ENCODE measurements at regions not wholly inside any gene's neighbourhood (a gene's known extent, or its start where the extent isn't known, plus 50 kb on each side); places are given as distances from the start of the nearest gene placed in this dataset.

DNA sequence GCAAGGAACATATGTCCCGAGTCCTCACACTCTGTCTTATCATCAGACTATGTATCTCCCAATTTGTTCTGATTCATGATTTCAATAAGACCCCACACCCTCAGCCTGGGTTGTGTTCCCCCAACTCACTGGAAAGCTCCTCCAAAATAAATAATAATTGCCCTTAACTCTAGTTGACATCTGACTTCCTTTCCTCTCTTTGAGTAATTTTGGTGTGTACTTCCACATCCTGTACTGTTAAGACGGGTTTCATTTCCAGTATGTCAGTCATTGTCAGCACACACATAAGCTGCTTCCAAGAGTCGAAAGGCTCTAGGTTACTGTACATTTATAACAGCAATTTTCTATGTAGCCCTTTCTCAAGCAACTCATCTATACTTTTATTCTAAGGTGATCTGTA is 52.2 kb upstream of the C1QTNF7 start:
- H3K9me3 ChIP-seq = no peaks in the 10 kb centered on the region

DNA sequence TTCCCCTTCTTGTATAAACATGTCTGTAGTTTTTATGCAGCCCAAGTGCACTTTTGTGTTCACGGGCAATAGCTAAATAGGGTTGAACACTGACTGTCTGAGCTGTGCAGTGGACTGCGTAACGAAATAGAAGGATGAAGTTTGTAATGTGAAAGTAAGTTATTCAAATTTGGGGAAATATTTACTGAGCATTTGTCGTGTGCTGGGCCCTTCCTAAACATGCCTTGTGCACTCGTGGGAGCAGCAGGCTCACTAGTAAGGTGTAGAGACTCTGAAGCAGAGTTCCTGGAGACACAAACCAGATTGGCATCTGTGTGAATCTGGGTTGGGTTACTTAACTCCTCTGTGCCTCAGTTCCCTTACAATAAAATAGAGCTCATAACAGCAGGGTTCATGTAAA is 51.7 kb upstream of the C1QTNF7 start:
- Histone ChIP-seq H3K9me3 (no peaks in the 10 kb centered on the region), H4K20me1 (no peaks in the 10 kb centered on the region), H3K27ac (no peak overlapping the region), H3K36me3 (no peaks in the 10 kb centered on the region), H3K4me3 (no peak overlapping the region), H3K4me2 (peak overlapping the region; percentile 42), H3K4me1 (peaks cover 19% of the 10 kb centered on the region), H3K9ac (no peak overlapping the region), H3K27me3 (no peaks in the 10 kb centered on the region)
- TF ChIP-seq Cebpa-rat (IDR thresholded peaks at IDR 0.05) = no peak

More for the DNA sequence above, 52.2 kb upstream of the C1QTNF7 start:
- H3K27me3 ChIP-seq = no peaks in the 10 kb centered on the region
- H3K36me3 ChIP-seq = no peaks in the 10 kb centered on the region
- H3K9ac ChIP-seq = no peak overlapping the region
- no peaks in the 10 kb centered on the region for H4K20me1 ChIP-seq
- peaks cover 19% of the 10 kb centered on the region for H3K4me1 ChIP-seq
- no peak overlapping the region for H3K4me3 ChIP-seq
- peak overlapping the region; percentile 42 for H3K4me2 ChIP-seq
- no peak for TF ChIP-seq Cebpa-rat (IDR thresholded peaks at IDR 0.05)
- H3K27ac ChIP-seq = no peak overlapping the region

DNA sequence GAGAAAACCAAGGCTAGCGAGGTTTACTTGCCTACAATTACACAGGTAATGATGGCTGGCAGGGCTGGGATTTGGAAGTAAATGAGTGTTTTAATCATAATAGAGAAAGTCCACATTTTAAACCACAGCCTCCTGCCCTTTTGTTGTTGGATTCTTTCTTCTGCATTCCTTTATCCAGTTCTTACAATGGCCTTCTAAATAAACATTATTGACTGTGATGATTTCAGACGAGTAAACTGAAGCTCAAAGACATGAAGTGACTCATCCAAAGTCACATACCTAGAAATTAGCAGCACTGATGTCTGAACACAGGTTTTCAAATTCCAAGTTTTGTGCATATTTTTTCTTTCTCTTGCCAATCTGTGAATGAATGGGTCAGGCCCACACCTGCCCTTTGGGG is 51.2 kb upstream of the C1QTNF7 start:
- H3K4me3 ChIP-seq = no peak overlapping the region
- H3K4me2 ChIP-seq = no peak overlapping the region
- no peaks in the 10 kb centered on the region for H4K20me1 ChIP-seq
- no peaks in the 10 kb centered on the region for H3K36me3 ChIP-seq
- no peak for TF ChIP-seq Cebpa-rat (IDR thresholded peaks at IDR 0.05)
- H3K9me3 ChIP-seq = no peaks in the 10 kb centered on the region
- H3K4me1 ChIP-seq = peaks cover 19% of the 10 kb centered on the region
- no peak overlapping the region for H3K9ac ChIP-seq
- no peaks in the 10 kb centered on the region for H3K27me3 ChIP-seq
- no peak overlapping the region for H3K27ac ChIP-seq
